ENCODE measurements at regions not wholly inside any gene's neighbourhood (a gene's known extent, or its start where the extent isn't known, plus 50 kb on each side); places are given as distances from the start of the nearest gene placed in this dataset.

GRCh38 chr5:178808886-178809285, 50.9 kb upstream of the ZNF354B start:
- DNase-seq (ENCODE audit: low spot score) (no peak), ATAC-seq (ENCODE audit: low FRiP score) (no peak)
- TF ChIP-seq, protein P1, sequence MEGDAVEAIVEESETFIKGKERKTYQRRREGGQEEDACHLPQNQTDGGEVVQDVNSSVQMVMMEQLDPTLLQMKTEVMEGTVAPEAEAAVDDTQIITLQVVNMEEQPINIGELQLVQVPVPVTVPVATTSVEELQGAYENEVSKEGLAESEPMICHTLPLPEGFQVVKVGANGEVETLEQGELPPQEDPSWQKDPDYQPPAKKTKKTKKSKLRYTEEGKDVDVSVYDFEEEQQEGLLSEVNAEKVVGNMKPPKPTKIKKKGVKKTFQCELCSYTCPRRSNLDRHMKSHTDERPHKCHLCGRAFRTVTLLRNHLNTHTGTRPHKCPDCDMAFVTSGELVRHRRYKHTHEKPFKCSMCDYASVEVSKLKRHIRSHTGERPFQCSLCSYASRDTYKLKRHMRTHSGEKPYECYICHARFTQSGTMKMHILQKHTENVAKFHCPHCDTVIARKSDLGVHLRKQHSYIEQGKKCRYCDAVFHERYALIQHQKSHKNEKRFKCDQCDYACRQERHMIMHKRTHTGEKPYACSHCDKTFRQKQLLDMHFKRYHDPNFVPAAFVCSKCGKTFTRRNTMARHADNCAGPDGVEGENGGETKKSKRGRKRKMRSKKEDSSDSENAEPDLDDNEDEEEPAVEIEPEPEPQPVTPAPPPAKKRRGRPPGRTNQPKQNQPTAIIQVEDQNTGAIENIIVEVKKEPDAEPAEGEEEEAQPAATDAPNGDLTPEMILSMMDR (IDR thresholded peaks at IDR 0.05): no peak

DNA sequence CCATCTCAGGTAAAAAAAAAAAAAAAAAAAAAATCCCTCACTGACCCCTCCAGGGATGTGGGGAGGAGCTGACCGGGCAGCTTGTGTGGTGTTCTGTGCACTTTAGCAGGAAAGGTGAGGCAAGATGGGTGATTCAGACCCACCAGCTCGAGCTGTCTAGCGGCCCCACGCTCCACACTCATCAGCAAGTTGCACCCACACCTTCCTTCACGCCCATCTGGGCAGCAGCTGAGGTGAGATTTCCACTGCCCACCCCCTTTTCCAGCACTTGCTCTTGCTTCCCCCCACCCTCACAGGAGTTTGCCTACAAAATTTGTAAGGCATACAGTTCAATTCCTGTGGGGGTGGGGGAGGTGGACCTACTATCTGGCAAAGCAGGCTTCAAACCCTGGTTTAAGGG, 58.7 kb upstream of the ZNF354B start:
- no peak for DNase-seq (ENCODE audit: low spot score)
- TF ChIP-seq, protein P1 (IDR thresholded peaks at IDR 0.05): no peak
- no peak for ATAC-seq (ENCODE audit: low FRiP score)

DNA sequence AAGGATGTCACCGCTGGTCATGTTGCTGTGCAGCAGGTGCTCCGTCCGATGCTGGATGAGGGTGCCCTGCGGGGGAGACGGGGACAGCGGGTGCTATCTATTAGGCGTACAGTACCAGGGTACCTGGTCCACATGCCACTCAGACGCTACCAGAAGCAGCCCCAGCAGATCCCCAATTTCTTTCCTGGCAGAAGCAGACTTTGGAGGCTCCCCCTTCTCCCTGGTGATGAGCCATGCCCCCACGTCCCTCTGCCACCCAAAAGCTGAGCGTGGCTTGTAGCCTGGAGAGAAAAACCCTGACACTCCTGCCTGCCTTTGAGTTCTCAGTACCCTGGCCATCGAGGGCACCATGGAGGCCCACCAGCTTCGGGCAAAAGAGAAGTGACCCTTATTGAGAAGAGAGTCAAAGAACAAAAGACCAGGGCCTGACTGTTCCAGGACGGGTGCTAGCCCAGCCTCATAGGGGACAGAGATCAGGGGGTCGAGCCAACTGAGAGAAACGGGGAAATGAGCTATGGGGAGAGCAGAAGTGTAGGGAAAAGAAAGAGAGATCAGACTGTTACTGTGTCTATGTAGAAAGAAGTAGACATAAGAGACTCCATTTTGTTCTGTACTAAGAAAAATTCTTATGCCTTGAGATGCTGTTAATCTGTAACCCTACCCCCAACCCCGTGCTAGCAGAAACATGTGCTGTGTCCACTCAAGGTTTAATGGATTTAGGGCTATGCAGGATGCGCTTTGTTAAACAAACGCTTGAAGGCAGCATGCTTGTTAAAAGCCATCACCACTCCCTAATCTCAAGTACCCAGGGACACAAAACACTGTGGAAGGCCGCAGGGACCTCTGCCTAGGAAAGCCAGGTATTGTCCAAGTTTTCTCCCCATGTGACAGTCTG, 62.0 kb upstream of the ZNF354B start:
- TF ChIP-seq, protein P1 (IDR thresholded peaks at IDR 0.05): no peak
- ATAC-seq (ENCODE audit: low FRiP score): no peak
- no peak for DNase-seq (ENCODE audit: low spot score)

GRCh38 chr5:178797101-178797521, 62.6 kb upstream of the ZNF354B start:
- TF ChIP-seq, protein P1 (IDR thresholded peaks at IDR 0.05): no peak
- no peak for ATAC-seq (ENCODE audit: low FRiP score)
- DNase-seq (ENCODE audit: low spot score): no peak

GRCh38 chr5:178796165-178796945, 63.4 kb upstream of the ZNF354B start:
- ATAC-seq (ENCODE audit: low FRiP score) (no peak), DNase-seq (ENCODE audit: low spot score) (no peak)
- TF ChIP-seq, protein P1 (IDR thresholded peaks at IDR 0.05): no peak

- TF ChIP-seq, protein P1 (IDR thresholded peaks at IDR 0.05): no peak
- DNase-seq (ENCODE audit: low spot score) (no peak), ATAC-seq (ENCODE audit: low FRiP score) (no peak)
Measured at GRCh38 chr5:178794433-178794832, 64.0 kb upstream of the ZNF354A start.

Measured in omental fat pad (tissue), 3 donors.